H1 (cell line): ENCODE measurements at regions not wholly inside any gene's neighbourhood (a gene's known extent, or its start where the extent isn't known, plus 50 kb on each side); places are given as distances from the start of the nearest gene placed in this dataset.

ENCODE experiments used
- CTCF ChIA-PET: fragments of 300-600 bp; sonication (Branson Sonifier 250); formaldehyde crosslinking; loops from one replicate; lab custom pipeline; 2021; ENCODE audit not compliant: partially characterized antibody; lab: Charles Lee
- POLR2A ChIA-PET: fragments of 300-600 bp; sonication (Branson Sonifier 250); formaldehyde crosslinking; loops from one replicate; lab custom pipeline; 2021; ENCODE audit warnings: inconsistent platforms; ENCODE audit not compliant: partially characterized antibody; lab: Charles Lee
- DNase-seq, 2 experiments: peaks; one replicate each; pipeline versions ENCODE4 v3.0.0 to v3.0.0-alpha.2; 2010 to 2022; ENCODE audit warnings: low spot score in 2 of 2, low read depth in 1 of 2, mixed read lengths in 1 of 2
- FAIRE-seq: peaks from 2 replicates; lab custom pipeline; 2011; peaks lifted over from hg19 to GRCh38; lab: Jason Lieb, UNC
- H2AFZ ChIP-seq: 2 replicates; pipeline ENCODE4 v1.8.1; 2012; ENCODE audit warnings: low read length, inconsistent platforms
- H2AK5ac ChIP-seq: 2 replicates; pipeline ENCODE4 v1.6.1; 2013; ENCODE audit warnings: low read depth, low read length
- H2BK120ac ChIP-seq: replicated peaks from 2 replicates; pipeline ENCODE3; 2013; ENCODE audit warnings: low read depth, low read length, inconsistent platforms
- H2BK12ac ChIP-seq: 2 replicates; pipeline ENCODE4 v1.6.1; 2013; ENCODE audit warnings: low read depth, low read length
- H2BK15ac ChIP-seq: 2 replicates; pipeline ENCODE4 v1.6.1; 2013; ENCODE audit warnings: low read length
- H2BK20ac ChIP-seq: 2 replicates; pipeline ENCODE4 v1.6.1; 2013; ENCODE audit warnings: low read length
- H2BK5ac ChIP-seq: 2 replicates; pipeline ENCODE4 v1.6.1; 2013; ENCODE audit warnings: low read depth, low read length
- H3K14ac ChIP-seq: 2 replicates; pipeline ENCODE4 v1.6.1; 2013; ENCODE audit warnings: inconsistent platforms; ENCODE audit not compliant: insufficient read length
- H3K18ac ChIP-seq: 2 replicates; pipeline ENCODE4 v1.6.1; 2013; ENCODE audit warnings: low read length; ENCODE audit errors: extremely low read depth
- H3K23ac ChIP-seq: 2 replicates; pipeline ENCODE4 v1.6.1; 2013; ENCODE audit warnings: inconsistent platforms; ENCODE audit not compliant: insufficient read length
- H3K23me2 ChIP-seq: 2 replicates; pipeline ENCODE4 v1.6.1; 2013; ENCODE audit warnings: low read depth, low read length
- H3K27ac ChIP-seq: 2 replicates; pipeline ENCODE4 v1.6.1; 2011; ENCODE audit warnings: low read depth, low read length, inconsistent platforms
- H3K27me3 ChIP-seq, 4 experiments: replicated peaks in 1 of 4; 1 replicate in 1 of 4; 2 replicates in 3 of 4; pipeline versions ENCODE4 v1.6.1 to v1.8.1; 2011 to 2013; ENCODE audit warnings: low read length in 3 of 4, mild to moderate bottlenecking in 3 of 4, inconsistent platforms in 2 of 4, mixed read lengths in 2 of 4, moderate library complexity in 1 of 4; ENCODE audit not compliant: control insufficient read depth in 3 of 4, insufficient read depth in 3 of 4; ENCODE audit errors: extremely low read depth in 1 of 4
- H3K36me3 ChIP-seq, 4 experiments: 2 replicates each; pipeline versions ENCODE4 v1.6.1 to v1.8.1; 2011 to 2013; ENCODE audit warnings: mild to moderate bottlenecking in 4 of 4, low read length in 3 of 4, moderate library complexity in 2 of 4, control low read depth in 1 of 4, inconsistent platforms in 1 of 4; ENCODE audit not compliant: insufficient read depth in 4 of 4, control insufficient read depth in 2 of 4
- H3K4ac ChIP-seq: replicated peaks from 2 replicates; pipeline ENCODE3; 2013; ENCODE audit warnings: low read length, low read depth, mixed read lengths, inconsistent platforms; ENCODE audit not compliant: insufficient read length
- H3K4me1 ChIP-seq, 4 experiments: replicated peaks in 1 of 4; 1 replicate in 1 of 4; 2 replicates in 3 of 4; pipeline versions ENCODE4 v1.6.1 to v1.8.1; 2011 to 2013; ENCODE audit warnings: low read length in 3 of 4, inconsistent platforms in 2 of 4, mixed read lengths in 1 of 4; ENCODE audit not compliant: insufficient read depth in 4 of 4, control insufficient read depth in 3 of 4
- H3K4me2 ChIP-seq, 2 experiments: 2 replicates each; pipeline versions ENCODE4 v1.6.1 to v1.8.1; 2011 to 2013; ENCODE audit warnings: low read depth in 2 of 2, low read length in 2 of 2, control low read depth in 1 of 2, inconsistent platforms in 1 of 2, mild to moderate bottlenecking in 1 of 2; ENCODE audit not compliant: insufficient read depth in 1 of 2
- H3K4me3 ChIP-seq, 4 experiments: fragments of 200-600, 300-600 bp in 1 of 4; sonication (generic), shearing (Covaris generic), sonication (Bioruptor Twin) in 1 of 4; 2 replicates each; pipeline versions ENCODE4 v1.5.1 to v1.8.1; 2011 to 2016; ENCODE audit warnings: low read length in 4 of 4, low read depth in 3 of 4, control low read depth in 2 of 4, inconsistent platforms in 2 of 4, mild to moderate bottlenecking in 2 of 4, mixed read lengths in 1 of 4, moderate library complexity in 1 of 4; ENCODE audit not compliant: insufficient read depth in 2 of 4; ENCODE audit errors: extremely low read depth in 1 of 4
- H3K56ac ChIP-seq: replicated peaks from 2 replicates; pipeline ENCODE3; 2013; ENCODE audit warnings: low read depth, mild to moderate bottlenecking, mixed read lengths, low read length, inconsistent platforms; ENCODE audit not compliant: insufficient read length
- H3K79me1 ChIP-seq: 2 replicates; pipeline ENCODE4 v1.6.1; 2013; ENCODE audit warnings: low read depth, low read length, control low read depth
- H3K79me2 ChIP-seq, 2 experiments: 2 replicates each; pipeline versions ENCODE4 v1.6.1 to v1.8.1; 2012 to 2013; ENCODE audit warnings: low read length in 2 of 2, mild to moderate bottlenecking in 2 of 2, inconsistent platforms in 1 of 2; ENCODE audit not compliant: insufficient read depth in 2 of 2, control insufficient read depth in 1 of 2
- H3K9ac ChIP-seq, 4 experiments: replicated peaks in 1 of 4; 1 replicate in 1 of 4; 2 replicates in 3 of 4; pipeline versions ENCODE4 v1.6.1 to v1.8.1; 2011 to 2013; ENCODE audit warnings: low read depth in 3 of 4, low read length in 3 of 4, control low read depth in 2 of 4, mild to moderate bottlenecking in 2 of 4, moderate library complexity in 2 of 4, inconsistent platforms in 1 of 4; ENCODE audit errors: extremely low read depth in 1 of 4
- H3K9me3 ChIP-seq, 2 experiments: 2 replicates each; pipeline versions ENCODE4 v1.6.1 to v1.8.1; 2012 to 2013; ENCODE audit warnings: mild to moderate bottlenecking in 2 of 2, moderate library complexity in 2 of 2, control low read depth in 1 of 2, inconsistent platforms in 1 of 2, low read depth in 1 of 2, low read length in 1 of 2, mixed read lengths in 1 of 2; ENCODE audit not compliant: insufficient read depth in 2 of 2
- H4K20me1 ChIP-seq, 2 experiments: replicated peaks in 1 of 2; 2 replicates each; pipeline versions ENCODE3 to v1.8.1; 2011 to 2013; ENCODE audit warnings: inconsistent platforms in 2 of 2, low read length in 2 of 2, mild to moderate bottlenecking in 1 of 2; ENCODE audit not compliant: insufficient read depth in 2 of 2, control insufficient read depth in 1 of 2
- H4K5ac ChIP-seq: 2 replicates; pipeline ENCODE4 v1.6.1; 2013; ENCODE audit warnings: low read length, low read depth, mixed read lengths, inconsistent platforms; ENCODE audit not compliant: insufficient read length
- H4K8ac ChIP-seq: 2 replicates; pipeline ENCODE4 v1.8.0; 2013; ENCODE audit warnings: mild to moderate bottlenecking, moderate library complexity, low read length, inconsistent platforms; ENCODE audit not compliant: insufficient read depth; ENCODE audit errors: extremely low read depth
- H4K91ac ChIP-seq: replicated peaks from 2 replicates; pipeline ENCODE3; 2013; ENCODE audit warnings: low read length, mixed read lengths, inconsistent platforms; ENCODE audit not compliant: insufficient read length
- GTF2F1 ChIP-seq: IDR thresholded peaks from 2 replicates; pipeline ENCODE4 v1.6.1; 2012; ENCODE audit warnings: low read depth, low read length, improper control_type of control experiment, borderline replicate concordance
- HDAC6 ChIP-seq: IDR thresholded peaks from one replicate; pipeline ENCODE4 v1.7.1; 2012; ENCODE audit warnings: low read depth, mild to moderate bottlenecking, inconsistent platforms, low read length, moderate library complexity
- POU5F1 ChIP-seq: IDR thresholded peaks from 2 replicates; pipeline ENCODE4 v1.6.1; 2011; ENCODE audit warnings: low read depth, mild to moderate bottlenecking, low read length, moderate library complexity
- WGBS, 2 experiments: shearing (Covaris generic) in 1 of 2; methylation state at CpG; one replicate each; pipeline versions ENCODE4 v1.1.6 to v1.1.7; 2013 to 2015; ENCODE audit warnings: low lambda C conversion rate in 2 of 2, mixed read lengths in 2 of 2, inconsistent platforms in 1 of 2, low coverage in 1 of 2, missing lambda C conversion rate in 1 of 2; ENCODE audit not compliant: insufficient replicate concordance in 2 of 2, insufficient coverage in 1 of 2, insufficient read length in 1 of 2; ENCODE audit errors: extremely low coverage in 1 of 2, missing lambda C conversion rate in 1 of 2; 5-methylcytosine and 5-hydroxymethylcytosine counted together
- TF ChIP-seq, protein P1 (sequence below): IDR thresholded peaks from 2 replicates; pipeline ENCODE4 v1.6.1; 2011; ENCODE audit warnings: low read length, improper control_type of control experiment

DNA sequence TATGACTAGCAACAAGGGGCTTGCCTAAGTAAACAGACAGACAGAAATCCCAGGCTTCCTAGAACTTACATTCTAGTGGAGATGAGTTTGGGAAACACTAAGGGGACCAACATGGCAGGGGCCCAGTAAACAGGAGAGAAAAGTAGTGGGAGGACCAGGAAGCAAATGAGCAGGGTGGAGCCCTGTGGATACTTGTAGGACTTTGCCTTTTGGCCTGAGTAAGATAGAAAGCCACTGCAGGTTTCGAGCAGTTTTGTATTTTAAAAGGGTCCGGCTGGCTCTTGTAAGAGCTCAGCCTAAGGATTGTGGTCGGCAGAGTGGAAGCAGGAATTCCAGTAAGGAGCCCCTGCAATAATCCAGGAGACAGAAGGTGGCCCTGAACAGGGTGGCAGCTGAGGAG is 125.5 kb downstream of the MAP3K7 start:
- no peak overlapping the region for H2BK12ac ChIP-seq
- H3K36me3 ChIP-seq, result no peaks in the 10 kb centered on the region
- no peak for TF ChIP-seq POU5F1
- no peak for TF ChIP-seq HDAC6
- no peak for TF ChIP-seq GTF2F1
- TF ChIP-seq, protein P1, sequence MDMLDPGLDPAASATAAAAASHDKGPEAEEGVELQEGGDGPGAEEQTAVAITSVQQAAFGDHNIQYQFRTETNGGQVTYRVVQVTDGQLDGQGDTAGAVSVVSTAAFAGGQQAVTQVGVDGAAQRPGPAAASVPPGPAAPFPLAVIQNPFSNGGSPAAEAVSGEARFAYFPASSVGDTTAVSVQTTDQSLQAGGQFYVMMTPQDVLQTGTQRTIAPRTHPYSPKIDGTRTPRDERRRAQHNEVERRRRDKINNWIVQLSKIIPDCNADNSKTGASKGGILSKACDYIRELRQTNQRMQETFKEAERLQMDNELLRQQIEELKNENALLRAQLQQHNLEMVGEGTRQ, result no peak
- POLR2A ChIA-PET, result no interaction called here
- H4K91ac ChIP-seq, result no peak overlapping the region
- no peak overlapping the region for H3K27ac ChIP-seq
- H4K5ac ChIP-seq, result no peak overlapping the region
- H3K14ac ChIP-seq, result no peak overlapping the region
- no peak overlapping the region for H4K8ac ChIP-seq
- H3K4me2 ChIP-seq, result no peak overlapping the region
- no peaks in the 10 kb centered on the region for H3K27me3 ChIP-seq
- DNase-seq (no peak), FAIRE-seq (no peak)
- no peak overlapping the region for H2BK5ac ChIP-seq
- no peak overlapping the region for H3K56ac ChIP-seq
- H3K9ac ChIP-seq, result no peak overlapping the region
- no peak overlapping the region for H3K4me3 ChIP-seq
- H3K23ac ChIP-seq, result no peak overlapping the region
- no peaks in the 10 kb centered on the region for H4K20me1 ChIP-seq
- H2BK120ac ChIP-seq, result no peak overlapping the region
- H3K4me1 ChIP-seq, result no peaks in the 10 kb centered on the region
- no peaks in the 10 kb centered on the region for H3K23me2 ChIP-seq
- no peak overlapping the region for H3K4ac ChIP-seq
- H2AFZ ChIP-seq, result no peak overlapping the region
- 87% methylated on average over 3 of the region's 3 CpGs; no CpG with 5 or more reads in 1 of the 2 experiments for WGBS, 2 experiments
- no peak overlapping the region for H2AK5ac ChIP-seq
- H3K79me1 ChIP-seq, result no peaks in the 10 kb centered on the region
- H3K9me3 ChIP-seq, result no peaks in the 10 kb centered on the region
- no peaks in the 10 kb centered on the region for H3K79me2 ChIP-seq
- no peak overlapping the region for H2BK20ac ChIP-seq
- no peak overlapping the region for H2BK15ac ChIP-seq
- CTCF ChIA-PET, result interaction anchor here (0.9 to 16.2 kb wide), 7 partner anchors 11 to 172 kb away, joined by 3 to 179 read pairs (median 4); no protein-coding TSS in a partner anchor
- H3K18ac ChIP-seq, result no peak overlapping the region
